Neural cell (in vitro differentiated cells): ENCODE measurements at regions not wholly inside any gene's neighbourhood (a gene's known extent, or its start where the extent isn't known, plus 50 kb on each side); places are given as distances from the start of the nearest gene placed in this dataset.
"Not testable (repeated sequence)": the region's sequence is repeated elsewhere in the genome, so short reads cannot be mapped to it uniquely, and the experiment has no call there.

Experiments
- H2AFZ ChIP-seq: fragments of 200-600, 300-800 bp; sonication (generic), shearing (Covaris generic); 2 replicates; pipeline ENCODE4 v1.6.0; 2014; ENCODE audit warnings: low read depth, mild to moderate bottlenecking, antibody characterized with exemption, low read length, moderate library complexity
- H3F3A ChIP-seq: fragments of 200-600 bp; shearing (Covaris generic); 2 replicates; pipeline ENCODE4 v1.6.1; 2016; ENCODE audit warnings: mild to moderate bottlenecking, moderate library complexity, mixed read lengths, antibody characterized with exemption, low read length; ENCODE audit not compliant: insufficient read depth, poor library complexity, severe bottlenecking
- H3K27ac ChIP-seq: fragments of 200-600, 300-800 bp; sonication (generic), shearing (Covaris generic); 2 replicates; pipeline ENCODE4 v1.5.1; 2014; ENCODE audit warnings: mild to moderate bottlenecking, low read length, moderate library complexity
- H3K27me3 ChIP-seq: fragments of 300-800, 200-600 bp; sonication (generic), shearing (Covaris generic); 2 replicates; pipeline ENCODE4 v1.6.0; 2014; ENCODE audit warnings: mild to moderate bottlenecking, low read depth, low read length, moderate library complexity; ENCODE audit not compliant: insufficient read depth
- H3K36me3 ChIP-seq: fragments of 300-800, 200-600 bp; sonication (generic), shearing (Covaris generic); 2 replicates; pipeline ENCODE4 v1.5.1; 2014; ENCODE audit warnings: mild to moderate bottlenecking, antibody characterized with exemption, low read length, moderate library complexity; ENCODE audit not compliant: insufficient read depth
- H3K4me2 ChIP-seq: fragments of 300-800, 200-600 bp; sonication (generic), shearing (Covaris generic); 2 replicates; pipeline ENCODE4 v1.6.0; 2014; ENCODE audit warnings: mild to moderate bottlenecking, low read length
- H3K4me3 ChIP-seq: fragments of 300-800, 200-600 bp; sonication (generic), shearing (Covaris generic); 2 replicates; pipeline ENCODE4 v1.5.1; 2014; ENCODE audit warnings: mild to moderate bottlenecking, low read length, moderate library complexity
- H3K79me2 ChIP-seq: fragments of 200-600 bp; shearing (Covaris generic); replicated peaks from 2 replicates; pipeline ENCODE4 v1.6.0; 2014; ENCODE audit warnings: mild to moderate bottlenecking, low read length, moderate library complexity; ENCODE audit not compliant: insufficient read depth
- H3K9ac ChIP-seq: fragments of 300-800, 200-600 bp; sonication (generic), shearing (Covaris generic); 2 replicates; pipeline ENCODE4 v1.6.1; 2016; ENCODE audit warnings: mild to moderate bottlenecking, low read length, mixed read lengths
- H3K9me2 ChIP-seq: fragments of 200-600 bp; shearing (Covaris generic); 2 replicates; pipeline ENCODE4 v1.6.1; 2016; ENCODE audit warnings: mild to moderate bottlenecking, low read length, mixed read lengths; ENCODE audit not compliant: insufficient read depth
- H3K9me3 ChIP-seq: fragments of 200-600, 300-800 bp; sonication (generic), shearing (Covaris generic); 2 replicates; pipeline ENCODE4 v1.6.1; 2016; ENCODE audit warnings: mild to moderate bottlenecking, mixed run types, low read length, moderate library complexity, mixed read lengths
- H4K20me1 ChIP-seq: fragments of 200-600 bp; shearing (Covaris generic); 2 replicates; pipeline ENCODE4 v1.6.1; 2016; ENCODE audit warnings: mild to moderate bottlenecking, mixed run types; ENCODE audit not compliant: insufficient read depth
- EP300 ChIP-seq: fragments of 450-650 bp; conservative IDR thresholded peaks from 2 replicates; pipeline ENCODE4 v1.6.1; 2014; ENCODE audit warnings: antibody characterized with exemption, mild to moderate bottlenecking, moderate library complexity; ENCODE audit not compliant: poor library complexity, severe bottlenecking
- EZH2 ChIP-seq: fragments of 200-600, 300-800 bp; shearing (Covaris generic), sonication (generic); IDR thresholded peaks from 2 replicates; pipeline ENCODE4 v1.6.1; 2014; ENCODE audit warnings: antibody characterized with exemption, low read length, borderline replicate concordance, mild to moderate bottlenecking; ENCODE audit not compliant: insufficient read depth, poor library complexity, severe bottlenecking
- MXI1 ChIP-seq: fragments of 450-650 bp; conservative IDR thresholded peaks from 2 replicates; pipeline ENCODE4 v1.6.1; 2014; ENCODE audit warnings: antibody characterized with exemption, mild to moderate bottlenecking; ENCODE audit not compliant: poor library complexity, severe bottlenecking
- POLR2AphosphoS5 ChIP-seq: IDR thresholded peaks from 2 replicates; pipeline ENCODE4 v1.6.1; 2012
- RAD21 ChIP-seq: fragments of 450-650 bp; conservative IDR thresholded peaks from 2 replicates; pipeline ENCODE4 v1.6.1; 2014; ENCODE audit warnings: antibody characterized with exemption, mild to moderate bottlenecking, moderate library complexity
- SMC3 ChIP-seq: fragments of 450-650 bp; conservative IDR thresholded peaks from 2 replicates; pipeline ENCODE4 v1.6.1; 2014; ENCODE audit warnings: antibody characterized with exemption, mild to moderate bottlenecking, moderate library complexity; ENCODE audit not compliant: poor library complexity
- TAF1 ChIP-seq: IDR thresholded peaks from 2 replicates; pipeline ENCODE4 v1.6.1; 2012; ENCODE audit warnings: low read depth
- TF ChIP-seq, protein P1 (sequence below): IDR thresholded peaks from 2 replicates; pipeline ENCODE4 v1.6.1; 2012; ENCODE audit warnings: borderline replicate concordance
- TF ChIP-seq, protein P2 (sequence below): fragments of 450-650 bp; IDR thresholded peaks from 2 replicates; pipeline ENCODE4 v1.5.1; 2014; ENCODE audit warnings: antibody characterized with exemption, mild to moderate bottlenecking, moderate library complexity; ENCODE audit not compliant: poor library complexity, severe bottlenecking

DNA sequence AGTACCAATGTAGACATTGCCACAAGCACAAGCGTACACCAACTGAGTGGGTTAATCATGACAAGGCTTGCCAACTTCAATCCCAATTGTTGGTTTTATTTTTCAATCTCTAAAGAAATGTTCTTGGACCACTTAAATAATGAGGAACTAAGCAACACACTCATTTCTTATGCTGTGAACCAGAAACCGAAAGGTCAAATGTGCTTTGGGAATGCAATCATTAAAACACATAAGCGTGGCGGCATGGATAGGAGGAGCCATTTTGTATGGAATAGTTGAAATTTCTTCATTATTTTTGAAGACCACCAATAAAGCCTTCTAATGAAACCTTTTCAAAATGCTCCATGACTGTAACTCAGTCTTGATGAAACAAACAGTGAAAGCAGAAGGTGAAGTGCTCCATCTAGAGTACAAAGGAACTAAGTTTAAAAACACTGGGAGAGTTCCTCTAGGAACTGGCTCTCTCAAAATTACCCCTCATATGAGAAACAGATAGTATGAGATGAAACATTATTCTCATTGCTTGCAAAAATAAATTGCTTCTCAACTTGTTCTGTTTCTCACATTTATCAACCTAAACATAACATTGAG lies 113.2 kb upstream of the CHST9 start:
- Histone ChIP-seq H3K9me2 (no peaks in the 10 kb centered on the region), H3K4me2 (no peak overlapping the region), H3F3A (no peaks in the 10 kb centered on the region), H2AFZ (no peak overlapping the region), H3K9me3 (no peaks in the 10 kb centered on the region), H3K9ac (no peak overlapping the region), H3K36me3 (no peaks in the 10 kb centered on the region), H3K79me2 (no peaks in the 10 kb centered on the region), H4K20me1 (no peaks in the 10 kb centered on the region), H3K4me3 (no peak overlapping the region), H3K27ac (no peak overlapping the region), H3K27me3 (no peaks in the 10 kb centered on the region)
- TF ChIP-seq MXI1 (no peak), EZH2 (no peak), POLR2AphosphoS5 (no peak), EP300 (no peak), TAF1 (no peak), SMC3 (peak; percentile 58), RAD21 (peak; percentile 53)
- TF ChIP-seq, protein P1, sequence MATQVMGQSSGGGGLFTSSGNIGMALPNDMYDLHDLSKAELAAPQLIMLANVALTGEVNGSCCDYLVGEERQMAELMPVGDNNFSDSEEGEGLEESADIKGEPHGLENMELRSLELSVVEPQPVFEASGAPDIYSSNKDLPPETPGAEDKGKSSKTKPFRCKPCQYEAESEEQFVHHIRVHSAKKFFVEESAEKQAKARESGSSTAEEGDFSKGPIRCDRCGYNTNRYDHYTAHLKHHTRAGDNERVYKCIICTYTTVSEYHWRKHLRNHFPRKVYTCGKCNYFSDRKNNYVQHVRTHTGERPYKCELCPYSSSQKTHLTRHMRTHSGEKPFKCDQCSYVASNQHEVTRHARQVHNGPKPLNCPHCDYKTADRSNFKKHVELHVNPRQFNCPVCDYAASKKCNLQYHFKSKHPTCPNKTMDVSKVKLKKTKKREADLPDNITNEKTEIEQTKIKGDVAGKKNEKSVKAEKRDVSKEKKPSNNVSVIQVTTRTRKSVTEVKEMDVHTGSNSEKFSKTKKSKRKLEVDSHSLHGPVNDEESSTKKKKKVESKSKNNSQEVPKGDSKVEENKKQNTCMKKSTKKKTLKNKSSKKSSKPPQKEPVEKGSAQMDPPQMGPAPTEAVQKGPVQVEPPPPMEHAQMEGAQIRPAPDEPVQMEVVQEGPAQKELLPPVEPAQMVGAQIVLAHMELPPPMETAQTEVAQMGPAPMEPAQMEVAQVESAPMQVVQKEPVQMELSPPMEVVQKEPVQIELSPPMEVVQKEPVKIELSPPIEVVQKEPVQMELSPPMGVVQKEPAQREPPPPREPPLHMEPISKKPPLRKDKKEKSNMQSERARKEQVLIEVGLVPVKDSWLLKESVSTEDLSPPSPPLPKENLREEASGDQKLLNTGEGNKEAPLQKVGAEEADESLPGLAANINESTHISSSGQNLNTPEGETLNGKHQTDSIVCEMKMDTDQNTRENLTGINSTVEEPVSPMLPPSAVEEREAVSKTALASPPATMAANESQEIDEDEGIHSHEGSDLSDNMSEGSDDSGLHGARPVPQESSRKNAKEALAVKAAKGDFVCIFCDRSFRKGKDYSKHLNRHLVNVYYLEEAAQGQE, result no peak
- TF ChIP-seq, protein P2, sequence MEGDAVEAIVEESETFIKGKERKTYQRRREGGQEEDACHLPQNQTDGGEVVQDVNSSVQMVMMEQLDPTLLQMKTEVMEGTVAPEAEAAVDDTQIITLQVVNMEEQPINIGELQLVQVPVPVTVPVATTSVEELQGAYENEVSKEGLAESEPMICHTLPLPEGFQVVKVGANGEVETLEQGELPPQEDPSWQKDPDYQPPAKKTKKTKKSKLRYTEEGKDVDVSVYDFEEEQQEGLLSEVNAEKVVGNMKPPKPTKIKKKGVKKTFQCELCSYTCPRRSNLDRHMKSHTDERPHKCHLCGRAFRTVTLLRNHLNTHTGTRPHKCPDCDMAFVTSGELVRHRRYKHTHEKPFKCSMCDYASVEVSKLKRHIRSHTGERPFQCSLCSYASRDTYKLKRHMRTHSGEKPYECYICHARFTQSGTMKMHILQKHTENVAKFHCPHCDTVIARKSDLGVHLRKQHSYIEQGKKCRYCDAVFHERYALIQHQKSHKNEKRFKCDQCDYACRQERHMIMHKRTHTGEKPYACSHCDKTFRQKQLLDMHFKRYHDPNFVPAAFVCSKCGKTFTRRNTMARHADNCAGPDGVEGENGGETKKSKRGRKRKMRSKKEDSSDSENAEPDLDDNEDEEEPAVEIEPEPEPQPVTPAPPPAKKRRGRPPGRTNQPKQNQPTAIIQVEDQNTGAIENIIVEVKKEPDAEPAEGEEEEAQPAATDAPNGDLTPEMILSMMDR, result peak; percentile 45

GRCh38 chr18:27285973-27286562 lies 101.0 kb upstream of the CHST9 start:
- not testable (repeated sequence) for H3K4me3 ChIP-seq, H3K9ac ChIP-seq

GRCh38 chr18:27278131-27278530 lies 93.0 kb upstream of the CHST9 start:
- Histone ChIP-seq H3F3A (no peaks in the 10 kb centered on the region), H3K4me2 (no peak overlapping the region), H3K27me3 (no peaks in the 10 kb centered on the region), H3K9me2 (no peaks in the 10 kb centered on the region), H4K20me1 (no peaks in the 10 kb centered on the region), H2AFZ (no peak overlapping the region), H3K9ac (no peak overlapping the region), H3K9me3 (no peaks in the 10 kb centered on the region), H3K36me3 (no peaks in the 10 kb centered on the region), H3K79me2 (no peaks in the 10 kb centered on the region), H3K4me3 (no peak overlapping the region), H3K27ac (no peak overlapping the region)
- TF ChIP-seq POLR2AphosphoS5 (no peak), RAD21 (no peak), MXI1 (no peak), EP300 (no peak), EZH2 (no peak), SMC3 (no peak), TAF1 (no peak)
- TF ChIP-seq, protein P1, result no peak
- TF ChIP-seq, protein P2, result no peak

More at GRCh38 chr18:27285973-27286562, 101.0 kb upstream of the CHST9 start:
- H3K79me2 ChIP-seq, H3K9me3 ChIP-seq, H3K27me3 ChIP-seq, H2AFZ ChIP-seq, H4K20me1 ChIP-seq, H3K27ac ChIP-seq, H3F3A ChIP-seq, H3K36me3 ChIP-seq, H3K9me2 ChIP-seq, H3K4me2 ChIP-seq: not testable (repeated sequence)
